GM12891 (cell line): ENCODE measurements at regions not wholly inside any gene's neighbourhood (a gene's known extent, or its start where the extent isn't known, plus 50 kb on each side); places are given as distances from the start of the nearest gene placed in this dataset.

Source experiments
- POLR2A ChIP-seq: IDR thresholded peaks from 2 replicates; pipeline ENCODE4 v1.6.1; 2011; ENCODE audit warnings: low read depth, low read length, control low read depth
- POLR2AphosphoS5 ChIP-seq: IDR thresholded peaks from 2 replicates; pipeline ENCODE4 v1.6.1; 2011; ENCODE audit warnings: low read depth, low read length, control low read depth
- POU2F2 ChIP-seq: IDR thresholded peaks from 2 replicates; pipeline ENCODE4 v1.6.1; 2011; ENCODE audit warnings: low read depth, mild to moderate bottlenecking, control low read depth, low read length, moderate library complexity
- SPI1 ChIP-seq: IDR thresholded peaks from 2 replicates; pipeline ENCODE4 v1.6.1; 2011; ENCODE audit warnings: low read depth, low read length, control low read depth
- TAF1 ChIP-seq: IDR thresholded peaks from 2 replicates; pipeline ENCODE4 v1.6.1; 2011; ENCODE audit warnings: low read depth, low read length, control low read depth

DNA sequence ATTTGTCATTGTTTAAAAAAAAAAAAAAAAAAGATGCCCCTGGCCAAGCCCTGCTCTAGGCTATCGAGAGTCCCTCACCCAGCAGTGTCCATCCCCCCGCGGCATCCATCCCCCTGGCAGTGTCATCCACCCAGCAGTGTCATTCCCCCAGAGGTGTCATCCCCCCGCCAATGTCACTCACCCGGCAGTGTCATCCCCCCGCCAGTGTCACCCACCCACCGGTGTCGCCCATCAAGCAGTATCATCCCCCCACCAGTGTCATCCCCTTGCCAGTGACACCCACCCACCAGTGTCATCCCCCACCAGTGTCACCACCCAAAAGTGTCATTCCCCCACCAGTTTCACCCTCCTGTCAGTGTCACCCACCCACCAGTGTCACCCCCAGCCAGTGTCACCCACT, 99.3 kb upstream of the PRR20G start:
- TF ChIP-seq POLR2AphosphoS5 (no peak), POLR2A (no peak), TAF1 (no peak), SPI1 (no peak), POU2F2 (no peak)
